ENCODE measurements at regions not wholly inside any gene's neighbourhood (a gene's known extent, or its start where the extent isn't known, plus 50 kb on each side); places are given as distances from the start of the nearest gene placed in this dataset.
A peak's percentile ranks its signal among the peaks of the same experiment; 100 is the strongest.

GRCh38 chr15:36501063-36501678 lies 78.3 kb upstream of the CDIN1 start:
- Histone ChIP-seq H3K9me3 (ENCODE audit: severe bottlenecking) (no peaks in the 10 kb centered on the region), H3K27me3 (ENCODE audit: insufficient read depth, low read depth, severe bottlenecking) (no peaks in the 10 kb centered on the region), H3K4me3 (ENCODE audit: low read depth, low read length) (no peak overlapping the region), H3K27ac (peak overlapping the region; percentile 52), H3K36me3 (no peaks in the 10 kb centered on the region)
- DNase-seq, result peak; percentile 55
- TF ChIP-seq CTCF (IDR thresholded peaks at IDR 0.05; ENCODE audit: low read depth, low read length), result peak; percentile 85

GRCh38 chr15:36502509-36502908 lies 76.9 kb upstream of the CDIN1 start:
- no peak for DNase-seq
- Histone ChIP-seq H3K36me3 (no peaks in the 10 kb centered on the region), H3K27ac (no peak overlapping the region), H3K4me3 (ENCODE audit: low read depth, low read length) (no peak overlapping the region), H3K9me3 (ENCODE audit: severe bottlenecking) (no peaks in the 10 kb centered on the region), H3K27me3 (ENCODE audit: insufficient read depth, low read depth, severe bottlenecking) (no peaks in the 10 kb centered on the region)
- no peak for TF ChIP-seq CTCF (IDR thresholded peaks at IDR 0.05; ENCODE audit: low read depth, low read length)

DNA sequence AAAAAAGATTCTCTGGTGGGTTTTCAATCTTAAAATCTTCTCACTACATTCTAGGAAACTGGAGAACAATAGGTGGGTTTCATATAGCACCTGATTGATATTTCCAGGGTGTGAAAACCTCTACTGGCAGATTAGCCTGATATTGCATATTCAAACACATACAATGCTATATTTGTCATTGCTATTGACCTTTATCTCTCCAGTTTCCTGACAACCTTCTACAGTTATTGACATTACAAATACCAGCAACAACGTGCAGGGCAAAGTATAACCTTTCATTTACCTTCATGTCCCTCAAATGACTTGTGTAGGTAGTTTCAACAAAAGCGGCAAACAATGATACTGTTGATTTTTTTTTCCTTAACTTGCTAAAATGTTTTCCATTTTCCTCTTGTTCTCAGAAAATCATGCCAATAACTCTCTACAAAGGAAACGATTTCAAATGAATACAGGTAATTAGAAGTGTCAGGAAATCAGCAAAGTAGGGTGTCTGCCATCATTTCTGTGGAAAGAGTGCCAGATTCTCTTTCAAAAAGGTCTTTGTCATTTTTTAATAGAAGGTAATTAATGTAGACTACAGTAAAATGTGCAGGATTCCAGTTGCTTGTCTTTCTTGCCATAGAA lies 72.6 kb upstream of the CDIN1 start:
- no peak for DNase-seq
- Histone ChIP-seq H3K36me3 (no peaks in the 10 kb centered on the region), H3K27ac (no peak overlapping the region), H3K27me3 (ENCODE audit: insufficient read depth, low read depth, severe bottlenecking) (no peaks in the 10 kb centered on the region), H3K9me3 (ENCODE audit: severe bottlenecking) (no peaks in the 10 kb centered on the region), H3K4me3 (ENCODE audit: low read depth, low read length) (no peak overlapping the region)
- TF ChIP-seq CTCF (IDR thresholded peaks at IDR 0.05; ENCODE audit: low read depth, low read length), result no peak

DNA sequence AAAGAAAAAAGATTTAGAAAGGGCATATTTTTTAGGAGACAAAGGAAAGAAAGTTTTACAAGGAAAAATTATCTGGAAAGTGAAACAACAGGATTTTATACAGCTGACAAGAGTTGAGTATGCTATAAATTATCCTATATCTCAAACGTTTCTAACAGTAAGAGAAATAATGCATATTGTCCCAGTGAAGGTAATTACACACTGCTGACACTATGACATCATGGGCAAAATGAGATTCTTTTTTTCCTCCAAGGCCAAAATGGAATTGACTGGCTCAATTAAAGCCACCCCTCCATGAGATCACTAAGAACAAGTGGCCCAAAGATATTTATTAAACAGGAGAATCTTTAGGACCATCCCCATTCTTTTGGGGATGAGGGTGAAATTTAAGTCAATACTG lies 72.0 kb upstream of the CDIN1 start:
- Histone ChIP-seq H3K27ac (no peak overlapping the region), H3K4me3 (ENCODE audit: low read depth, low read length) (no peak overlapping the region)

GRCh38 chr15:36511594-36511993 lies 67.8 kb upstream of the CDIN1 start:
- no peak for TF ChIP-seq CTCF (IDR thresholded peaks at IDR 0.05; ENCODE audit: low read depth, low read length)
- Histone ChIP-seq H3K27ac (no peak overlapping the region), H3K4me3 (ENCODE audit: low read depth, low read length) (no peak overlapping the region), H3K27me3 (ENCODE audit: insufficient read depth, low read depth, severe bottlenecking) (no peaks in the 10 kb centered on the region), H3K36me3 (no peaks in the 10 kb centered on the region), H3K9me3 (ENCODE audit: severe bottlenecking) (no peaks in the 10 kb centered on the region)
- no peak for DNase-seq

More for the DNA sequence above, 72.0 kb upstream of the CDIN1 start:
- Histone ChIP-seq H3K27me3 (ENCODE audit: insufficient read depth, low read depth, severe bottlenecking) (no peaks in the 10 kb centered on the region), H3K9me3 (ENCODE audit: severe bottlenecking) (no peaks in the 10 kb centered on the region), H3K36me3 (no peaks in the 10 kb centered on the region)
- TF ChIP-seq CTCF (IDR thresholded peaks at IDR 0.05; ENCODE audit: low read depth, low read length), result no peak
- no peak for DNase-seq

- no peak overlapping the region for H3K27ac ChIP-seq
- H3K27me3 ChIP-seq (ENCODE audit: insufficient read depth, low read depth, severe bottlenecking), result no peaks in the 10 kb centered on the region
- H3K36me3 ChIP-seq, result no peaks in the 10 kb centered on the region
- TF ChIP-seq CTCF (IDR thresholded peaks at IDR 0.05; ENCODE audit: low read depth, low read length), result no peak
- H3K4me3 ChIP-seq (ENCODE audit: low read depth, low read length), result no peak overlapping the region
- DNase-seq, result no peak
- H3K9me3 ChIP-seq (ENCODE audit: severe bottlenecking), result no peaks in the 10 kb centered on the region
These were observed 61.7 kb upstream of the CDIN1 start for GRCh38 chr15:36517758-36518157.
